WTC11 (cell line): ENCODE measurements at regions not wholly inside any gene's neighbourhood (a gene's known extent, or its start where the extent isn't known, plus 50 kb on each side); places are given as distances from the start of the nearest gene placed in this dataset.

ENCODE experiments used
- ATAC-seq: fragments of 200-7000 bp; cut with Tn5 transposase; 2 replicates; pipeline ENCODE4 v1.10.0; 2021; ENCODE audit warnings: mild to moderate bottlenecking, moderate library complexity
- CTCF ChIA-PET: fragments of 300-600 bp; sonication (Branson Sonifier 250); formaldehyde crosslinking; loops from one replicate; lab custom pipeline; 2021; ENCODE audit warnings: antibody characterized with exemption; lab: Charles Lee
- POLR2A ChIA-PET: fragments of 350-600 bp; sonication (Branson Sonifier 250); formaldehyde crosslinking; loops from one replicate; lab custom pipeline; 2021; ENCODE audit warnings: antibody characterized with exemption; lab: Charles Lee
- DNase-seq: peaks from one replicate; pipeline ENCODE4 v3.0.0; 2021; ENCODE audit warnings: low spot score
- H3K27ac Mint-ChIP-seq: 2 replicates; pipeline ENCODE4 v1.8.0; 2021; ENCODE audit warnings: mixed read lengths
- H3K27me3 Mint-ChIP-seq: 2 replicates; pipeline ENCODE4 v1.8.0; 2021; ENCODE audit warnings: low read depth, mild to moderate bottlenecking, moderate library complexity, mixed read lengths
- H3K36me3 Mint-ChIP-seq: 2 replicates; pipeline ENCODE4 v1.8.0; 2021; ENCODE audit warnings: mixed read lengths
- H3K4me1 Mint-ChIP-seq: 2 replicates; pipeline ENCODE4 v1.8.0; 2022; ENCODE audit warnings: mixed read lengths
- H3K4me3 Mint-ChIP-seq: 2 replicates; pipeline ENCODE4 v1.8.0; 2021; ENCODE audit warnings: mild to moderate bottlenecking, moderate library complexity, mixed read lengths
- H3K9me3 Mint-ChIP-seq: 2 replicates; pipeline ENCODE4 v1.8.0; 2021; ENCODE audit warnings: mixed read lengths
- AR ChIP-seq: fragments of 250-450 bp; sonication (Bioruptor Pico); IDR thresholded peaks from 2 replicates; pipeline ENCODE4 v1.9.0; 2021; ENCODE audit warnings: mild to moderate bottlenecking
- ATF1 ChIP-seq: sonication (generic); formaldehyde crosslinking; IDR thresholded peaks from 2 replicates; pipeline ENCODE4 v1.8.1; 2023; ENCODE audit warnings: mild to moderate bottlenecking, moderate library complexity, missing genetic modification reagents
- ATF3 ChIP-seq: sonication (generic); formaldehyde crosslinking; conservative IDR thresholded peaks from 2 replicates; pipeline ENCODE4 v1.8.1; 2022; ENCODE audit warnings: mild to moderate bottlenecking, missing genetic modification reagents
- CDX4 ChIP-seq: fragments of 250-450 bp; sonication (Bioruptor Pico); IDR thresholded peaks from 2 replicates; pipeline ENCODE4 v1.9.0; 2021; ENCODE audit warnings: moderate library complexity, mild to moderate bottlenecking, inconsistent platforms, borderline replicate concordance
- CREB1 ChIP-seq: sonication (generic); formaldehyde crosslinking; IDR thresholded peaks from 2 replicates; pipeline ENCODE4 v1.8.0; 2023; ENCODE audit warnings: mild to moderate bottlenecking, missing genetic modification reagents
- CREM ChIP-seq: sonication (generic); formaldehyde crosslinking; IDR thresholded peaks from 2 replicates; pipeline ENCODE4 v1.8.1; 2022; ENCODE audit warnings: mild to moderate bottlenecking, missing genetic modification reagents, moderate library complexity
- ESRRA ChIP-seq: sonication (generic); formaldehyde crosslinking; IDR thresholded peaks from 2 replicates; pipeline ENCODE4 v1.8.1; 2022; ENCODE audit warnings: mild to moderate bottlenecking, missing genetic modification reagents, borderline replicate concordance
- FOXK1 ChIP-seq: sonication (generic); formaldehyde crosslinking; IDR thresholded peaks from 2 replicates; pipeline ENCODE4 v1.8.0; 2022; ENCODE audit warnings: mild to moderate bottlenecking, moderate library complexity, missing genetic modification reagents
- FOXP1 ChIP-seq: sonication (generic); formaldehyde crosslinking; IDR thresholded peaks from 2 replicates; pipeline ENCODE4 v1.8.0; 2022; ENCODE audit warnings: missing genetic modification reagents, mild to moderate bottlenecking, moderate library complexity, borderline replicate concordance
- IRF1 ChIP-seq: sonication (generic); formaldehyde crosslinking; IDR thresholded peaks from 2 replicates; pipeline ENCODE4 v1.8.0; 2023; ENCODE audit warnings: missing genetic modification reagents
- JAZF1 ChIP-seq: fragments of 250-450 bp; sonication (Bioruptor Pico); IDR thresholded peaks from 2 replicates; pipeline ENCODE4 v1.9.0; 2021; ENCODE audit warnings: moderate library complexity, mild to moderate bottlenecking, inconsistent platforms
- MAX ChIP-seq: sonication (generic); formaldehyde crosslinking; IDR thresholded peaks from 2 replicates; pipeline ENCODE4 v1.8.0; 2022; ENCODE audit warnings: mild to moderate bottlenecking, missing genetic modification reagents
- MXD4 ChIP-seq: fragments of 250-450 bp; sonication (Bioruptor Pico); IDR thresholded peaks from 2 replicates; pipeline ENCODE4 v1.8.0; 2021; ENCODE audit warnings: mild to moderate bottlenecking, moderate library complexity, borderline replicate concordance
- MYBL2 ChIP-seq: sonication (generic); formaldehyde crosslinking; IDR thresholded peaks from 2 replicates; pipeline ENCODE4 v1.8.1; 2023; ENCODE audit warnings: mild to moderate bottlenecking, moderate library complexity, missing genetic modification reagents
- NR3C1 ChIP-seq: sonication (generic); formaldehyde crosslinking; conservative IDR thresholded peaks from 2 replicates; pipeline ENCODE4 v1.8.1; 2023; ENCODE audit warnings: low read depth, mild to moderate bottlenecking, missing genetic modification reagents
- RORB ChIP-seq: fragments of 250-450 bp; sonication (Bioruptor Pico); IDR thresholded peaks from 2 replicates; pipeline ENCODE4 v1.9.0; 2021; ENCODE audit warnings: mild to moderate bottlenecking
- SMAD3 ChIP-seq: sonication (generic); formaldehyde crosslinking; IDR thresholded peaks from 2 replicates; pipeline ENCODE4 v1.8.0; 2022; ENCODE audit warnings: missing genetic modification reagents, mild to moderate bottlenecking, borderline replicate concordance
- TCF7 ChIP-seq: sonication (generic); formaldehyde crosslinking; IDR thresholded peaks from 2 replicates; pipeline ENCODE4 v1.8.0; 2022; ENCODE audit warnings: mild to moderate bottlenecking, low read depth, missing genetic modification reagents, moderate library complexity
- TP53 ChIP-seq: sonication (generic); formaldehyde crosslinking; IDR thresholded peaks from 2 replicates; pipeline ENCODE4 v1.8.1; 2023; ENCODE audit warnings: mild to moderate bottlenecking, missing genetic modification reagents
- ZNF281 ChIP-seq: sonication (generic); formaldehyde crosslinking; IDR thresholded peaks from 2 replicates; pipeline ENCODE4 v1.8.0; 2023; ENCODE audit warnings: mild to moderate bottlenecking, missing genetic modification reagents

- TF ChIP-seq FOXK1 (CRISPR knock-in tag): no peak
- TF ChIP-seq TP53 (CRISPR knock-in tag): no peak
- TF ChIP-seq CREM (CRISPR knock-in tag): no peak
- TF ChIP-seq TCF7 (CRISPR knock-in tag): no peak
- TF ChIP-seq JAZF1 (CRISPR knock-in tag): no peak
- TF ChIP-seq MYBL2 (CRISPR knock-in tag): no peak
- no peak for TF ChIP-seq ATF3 (CRISPR knock-in tag)
- TF ChIP-seq, all 79 proteins: peak for 0
These were observed 111.8 kb downstream of the ASB7 start (continued) for GRCh38 chr15:100714034-100714748.

- DNase-seq (no peak), ATAC-seq (no peak)
- Mint-ChIP-seq H3K4me1 (no peaks in the 10 kb centered on the region), H3K36me3 (peaks cover 9% of the 10 kb centered on the region), H3K4me3 (no peak overlapping the region), H3K9me3 (peaks cover 13% of the 10 kb centered on the region), H3K27me3 (no peaks in the 10 kb centered on the region; the same call in 1 of the 2 replicates), H3K27ac (no peak overlapping the region)
- ChIA-PET POLR2A (no interaction called here), CTCF (no interaction called here)
- TF ChIP-seq ZNF281 (CRISPR knock-in tag) (no peak), MXD4 (no peak), SMAD3 (no peak), ESRRA (CRISPR knock-in tag) (no peak), CREB1 (CRISPR knock-in tag) (no peak), ATF1 (no peak), IRF1 (CRISPR knock-in tag) (no peak), RORB (CRISPR knock-in tag) (no peak), CDX4 (CRISPR knock-in tag) (no peak), MAX (CRISPR knock-in tag) (no peak), ATF3 (CRISPR knock-in tag) (no peak), NR3C1 (no peak), FOXP1 (no peak), AR (no peak)
These were observed 112.5 kb downstream of the ASB7 start for GRCh38 chr15:100714749-100715342.
